PC-9 (cell line): ENCODE measurements at regions not wholly inside any gene's neighbourhood (a gene's known extent, or its start where the extent isn't known, plus 50 kb on each side); places are given as distances from the start of the nearest gene placed in this dataset.

ENCODE experiments used
- CTCF ChIP-seq: fragments of 200-600 bp; sonication (generic); conservative IDR thresholded peaks from 2 replicates; pipeline ENCODE4 v1.6.1; 2017; ENCODE audit warnings: mixed run types, antibody characterized with exemption, mild to moderate bottlenecking, moderate library complexity
- EZH2 ChIP-seq: fragments of 200-600 bp; sonication (generic); IDR thresholded peaks from 2 replicates; pipeline ENCODE4 v1.8.0; 2017; ENCODE audit warnings: antibody characterized with exemption, low read depth

- TF ChIP-seq CTCF (no peak), EZH2 (no peak)
Measured at GRCh38 chr18:38868757-38869156, 1303.2 kb upstream of the CELF4 start.
